H1 (cell line): ENCODE measurements at regions not wholly inside any gene's neighbourhood (a gene's known extent, or its start where the extent isn't known, plus 50 kb on each side); places are given as distances from the start of the nearest gene placed in this dataset.

Experiments
- CTCF ChIP-seq, 3 experiments: IDR thresholded peaks; 1 replicate in 2 of 3; 2 replicates in 1 of 3; pipeline versions ENCODE4 v1.5.1 to v1.6.1; 2011; ENCODE audit warnings: low read length in 3 of 3, mild to moderate bottlenecking in 3 of 3, inconsistent platforms in 2 of 3, low read depth in 1 of 3, moderate library complexity in 1 of 3; ENCODE audit not compliant: insufficient read depth in 1 of 3; ENCODE audit errors: control extremely low read depth in 1 of 3
- SUZ12 ChIP-seq: fragments of 200-600 bp; sonication (generic); IDR thresholded peaks from 2 replicates; pipeline ENCODE4 v1.6.1; 2012; ENCODE audit warnings: mild to moderate bottlenecking, inconsistent platforms, low read length, moderate library complexity, mixed read lengths

GRCh38 chr20:54723723-54724122, 248.3 kb downstream of the DOK5 start (continued):
- no peak for TF ChIP-seq SUZ12
- no peak for TF ChIP-seq CTCF (IDR thresholded peaks at IDR 0.05; ENCODE audit: control extremely low read depth in 1 of 3, insufficient read depth in 1 of 3, low read depth in 1 of 3, low read length in 3 of 3)
